Posterior cingulate gyrus (tissue), 11 donors: ENCODE measurements at regions not wholly inside any gene's neighbourhood (a gene's known extent, or its start where the extent isn't known, plus 50 kb on each side); places are given as distances from the start of the nearest gene placed in this dataset.

Experiments
- DNase-seq, 10 donors: peaks; one replicate each; pipeline versions ENCODE4 v3.0.0 to v3.0.0-alpha.2; 2020 to 2021; ENCODE audit warnings: mixed read lengths in 3 of 10
- intact Hi-C: fragments of 100-400 bp; cut with DNase I; formaldehyde crosslinking; loops from one replicate; pipeline ENCODE4 v1.15.1; 2023

GRCh38 chr1:78792756-78793155, 143.1 kb downstream of the IFI44 start:
- intact Hi-C loops = no loop called here
- no peak for DNase-seq

GRCh38 chr1:78797108-78797781, 147.6 kb downstream of the IFI44 start:
- intact Hi-C loops = no loop called here
- no peak for DNase-seq

GRCh38 chr1:78799926-78800325, 150.3 kb downstream of the IFI44 start:
- DNase-seq = no peak
- intact Hi-C loops = no loop called here

- intact Hi-C loops = no loop called here
- no peak for DNase-seq
Observed at GRCh38 chr1:78814176-78814575, 164.5 kb downstream of the IFI44 start.

- intact Hi-C loops = no loop called here
- DNase-seq = no peak
Observed at GRCh38 chr1:78825561-78825960, 175.9 kb downstream of the IFI44 start.

DNA sequence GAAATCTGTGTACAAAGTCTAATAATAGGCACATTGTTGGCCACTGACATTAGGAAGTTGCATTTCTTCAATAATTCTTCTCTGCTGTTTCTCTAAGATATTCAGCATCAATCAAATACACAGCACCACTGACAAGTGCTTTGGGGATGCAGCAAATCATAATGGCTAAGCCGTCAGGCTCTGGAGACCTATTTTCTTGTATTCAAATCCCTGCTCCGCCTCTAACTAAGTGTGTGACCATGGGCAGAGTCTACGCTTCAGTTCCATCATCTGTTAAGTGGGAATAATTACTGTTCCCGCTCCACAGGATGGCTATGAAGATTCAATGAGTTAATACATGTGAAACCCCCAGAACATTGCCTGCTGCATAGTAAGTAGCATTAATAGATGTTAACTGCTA, 176.9 kb downstream of the ADGRL4 start:
- intact Hi-C loops = no loop called here

GRCh38 chr1:78830321-78830720, 176.2 kb downstream of the ADGRL4 start:
- no peak for DNase-seq
- intact Hi-C loops = no loop called here

More for the DNA sequence above, 176.9 kb downstream of the ADGRL4 start:
- no peak for DNase-seq

DNA sequence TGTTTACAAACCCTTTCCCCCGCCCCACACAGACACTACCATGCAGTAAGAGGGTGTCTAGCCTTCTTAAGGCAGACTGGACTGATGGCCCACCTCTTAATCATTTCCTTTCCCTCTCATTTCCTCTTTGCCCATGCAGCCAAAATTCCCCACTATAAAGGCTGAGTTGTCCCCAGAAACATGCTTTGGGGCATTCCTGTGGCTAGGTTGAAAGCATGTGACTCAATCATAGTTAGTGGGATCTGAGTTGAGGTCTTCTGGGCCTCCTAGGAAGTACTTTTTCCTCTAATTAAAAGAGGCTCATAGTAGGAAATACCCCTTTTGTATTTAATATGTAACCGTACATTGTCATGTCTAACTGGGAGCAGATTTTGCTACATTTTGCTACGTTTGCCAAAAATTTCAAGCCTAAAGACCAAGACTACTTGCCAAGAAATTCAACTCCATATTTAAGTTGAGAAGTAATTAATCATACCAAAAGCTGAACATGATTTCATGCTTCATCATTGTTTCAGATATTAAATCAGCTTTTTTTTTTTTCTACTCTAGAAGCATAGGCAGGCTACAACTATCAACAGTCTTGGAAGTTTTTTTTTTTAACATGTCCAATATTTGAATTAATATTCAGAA, 174.7 kb downstream of the ADGRL4 start:
- intact Hi-C loops = no loop called here
- no peak for DNase-seq

DNA sequence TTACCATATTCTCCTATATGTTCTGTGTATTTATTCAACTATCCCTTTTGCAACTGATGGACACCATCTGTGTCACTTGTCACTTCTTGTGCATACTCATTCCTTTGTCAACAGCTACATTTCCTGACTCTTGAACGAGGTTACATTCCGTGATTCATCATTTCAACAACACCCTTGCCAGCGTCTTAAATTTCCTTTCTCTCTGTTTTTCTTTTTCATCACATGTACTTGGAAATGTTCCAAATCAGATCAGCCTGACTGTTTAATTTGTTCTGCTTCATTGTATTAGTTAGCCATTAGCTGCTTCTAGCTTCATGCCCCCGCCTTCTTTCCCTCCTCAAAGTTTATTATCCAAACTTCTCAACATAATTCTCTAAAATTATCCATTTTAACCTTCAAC, 173.0 kb downstream of the ADGRL4 start:
- intact Hi-C loops = no loop called here
- no peak for DNase-seq

DNA sequence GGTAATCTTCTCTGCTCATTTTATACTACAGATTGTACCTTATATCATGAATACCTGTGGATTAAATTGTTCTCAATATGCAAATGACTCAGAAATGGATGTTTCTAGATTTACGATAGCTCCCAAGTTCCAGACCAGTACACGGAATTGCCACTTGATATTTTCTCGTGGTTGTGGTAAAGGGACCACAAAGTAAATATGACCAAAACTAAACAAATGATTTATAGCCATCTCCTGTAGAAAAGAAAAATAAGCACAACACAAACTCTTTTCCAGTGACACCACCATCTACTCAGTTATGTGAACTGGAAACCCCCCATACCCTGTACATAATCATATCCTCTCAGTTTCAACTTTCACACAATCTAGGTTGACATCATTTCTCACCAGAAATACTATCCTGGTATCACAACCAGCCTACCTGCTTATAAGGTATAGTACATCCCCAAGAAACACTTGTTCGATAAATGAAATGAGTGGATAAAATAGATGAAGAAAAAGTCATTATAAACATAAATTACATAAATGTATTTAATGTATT, 172.3 kb downstream of the ADGRL4 start:
- intact Hi-C loops = no loop called here

DNA sequence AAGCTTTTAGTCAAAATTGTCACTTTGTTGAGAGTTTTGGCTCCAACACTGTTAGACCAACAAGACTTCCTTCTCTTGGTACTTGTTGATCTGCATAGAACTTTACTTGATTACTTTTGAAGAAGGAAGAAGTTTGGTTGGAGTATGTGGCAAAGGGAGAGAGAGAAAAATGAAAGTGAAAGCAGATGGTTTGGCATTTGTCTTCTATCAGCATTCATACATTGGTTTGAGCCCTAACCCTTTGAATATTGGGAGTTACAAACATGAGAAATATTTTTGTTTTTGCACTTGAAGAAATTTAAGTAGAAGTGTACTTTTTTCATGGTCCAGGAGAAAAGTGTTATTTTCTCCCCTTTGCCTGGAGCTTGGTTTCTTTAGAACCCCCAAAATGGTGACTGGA, 169.8 kb downstream of the ADGRL4 start:
- intact Hi-C loops = no loop called here

More for the DNA sequence above, 172.3 kb downstream of the ADGRL4 start:
- no peak for DNase-seq

GRCh38 chr1:78839704-78840277, 166.7 kb downstream of the ADGRL4 start:
- intact Hi-C loops = loop anchor here (5.0 kb wide), 1 partner anchor 513 kb away; no protein-coding TSS in a partner anchor
- DNase-seq = peak in 2 of 10 donors; percentile 2 to 11

More for the DNA sequence above, 169.8 kb downstream of the ADGRL4 start:
- no peak for DNase-seq
